WTC11 (cell line): ENCODE measurements at regions not wholly inside any gene's neighbourhood (a gene's known extent, or its start where the extent isn't known, plus 50 kb on each side); places are given as distances from the start of the nearest gene placed in this dataset.
A peak's percentile ranks its signal among the peaks of the same experiment; 100 is the strongest.

Experiments
- AFF4 ChIP-seq: sonication (generic); formaldehyde crosslinking; IDR thresholded peaks from 2 replicates; pipeline ENCODE4 v1.8.1; 2023; ENCODE audit warnings: mild to moderate bottlenecking, missing genetic modification reagents, borderline replicate concordance
- ARID4B ChIP-seq: sonication (generic); formaldehyde crosslinking; IDR thresholded peaks from 2 replicates; pipeline ENCODE4 v1.8.0; 2023; ENCODE audit warnings: missing genetic modification reagents, mild to moderate bottlenecking, borderline replicate concordance
- ATF3 ChIP-seq: sonication (generic); formaldehyde crosslinking; conservative IDR thresholded peaks from 2 replicates; pipeline ENCODE4 v1.8.1; 2022; ENCODE audit warnings: mild to moderate bottlenecking, missing genetic modification reagents
- E2F5 ChIP-seq: sonication (generic); formaldehyde crosslinking; IDR thresholded peaks from 2 replicates; pipeline ENCODE4 v1.8.1; 2022; ENCODE audit warnings: mild to moderate bottlenecking, moderate library complexity, missing genetic modification reagents
- EMX1 ChIP-seq: fragments of 250-450 bp; sonication (Bioruptor Pico); IDR thresholded peaks from 2 replicates; pipeline ENCODE4 v1.8.0; 2021; ENCODE audit warnings: mild to moderate bottlenecking
- ETV6 ChIP-seq: sonication (generic); formaldehyde crosslinking; IDR thresholded peaks from 2 replicates; pipeline ENCODE4 v1.8.1; 2022; ENCODE audit warnings: mild to moderate bottlenecking, missing genetic modification reagents
- FOXP4 ChIP-seq: sonication (generic); formaldehyde crosslinking; IDR thresholded peaks from 2 replicates; pipeline ENCODE4 v1.8.0; 2022; ENCODE audit warnings: mild to moderate bottlenecking, missing genetic modification reagents
- HMGXB4 ChIP-seq: sonication (generic); formaldehyde crosslinking; IDR thresholded peaks from 2 replicates; pipeline ENCODE4 v1.8.1; 2023; ENCODE audit warnings: mild to moderate bottlenecking, moderate library complexity, missing genetic modification reagents
- MAX ChIP-seq: sonication (generic); formaldehyde crosslinking; IDR thresholded peaks from 2 replicates; pipeline ENCODE4 v1.8.0; 2022; ENCODE audit warnings: mild to moderate bottlenecking, missing genetic modification reagents
- MXD4 ChIP-seq: fragments of 250-450 bp; sonication (Bioruptor Pico); IDR thresholded peaks from 2 replicates; pipeline ENCODE4 v1.8.0; 2021; ENCODE audit warnings: mild to moderate bottlenecking, moderate library complexity, borderline replicate concordance
- SP1 ChIP-seq: sonication (generic); formaldehyde crosslinking; conservative IDR thresholded peaks from 2 replicates; pipeline ENCODE4 v1.8.1; 2022; ENCODE audit warnings: missing genetic modification reagents
- TEAD1 ChIP-seq: sonication (generic); formaldehyde crosslinking; IDR thresholded peaks from 2 replicates; pipeline ENCODE4 v1.8.0; 2022; ENCODE audit warnings: mild to moderate bottlenecking, missing genetic modification reagents
- TP53 ChIP-seq: sonication (generic); formaldehyde crosslinking; IDR thresholded peaks from 2 replicates; pipeline ENCODE4 v1.8.1; 2023; ENCODE audit warnings: mild to moderate bottlenecking, missing genetic modification reagents
- ZNF423 ChIP-seq: fragments of 250-450 bp; sonication (Bioruptor Pico); IDR thresholded peaks from 2 replicates; pipeline ENCODE4 v2.1.2; 2022; ENCODE audit warnings: mild to moderate bottlenecking, moderate library complexity

GRCh38 chr2:172234716-172235691 is 132.3 kb upstream of the DLX2 start (continued):
- TF ChIP-seq ARID4B (CRISPR knock-in tag): 0 out of 2 replicates have a peak, but pooled peaks have one; percentile 43
- TF ChIP-seq EMX1 (CRISPR knock-in tag): no peak
- peak; percentile 48; the same call in 1 of the 2 replicates for TF ChIP-seq E2F5 (CRISPR knock-in tag)
- TF ChIP-seq ZNF423: peak; percentile 41; the same call in 1 of the 2 replicates
- peak; percentile 74 for TF ChIP-seq TEAD1 (CRISPR knock-in tag)
- peak; percentile 92 for TF ChIP-seq MAX (CRISPR knock-in tag)
- TF ChIP-seq TP53 (CRISPR knock-in tag): peak; percentile 74; the same call in 1 of the 2 replicates
- TF ChIP-seq SP1: peak; percentile 7; the same call in 1 of the 2 replicates
- no peak for TF ChIP-seq AFF4 (CRISPR knock-in tag)
- peak; percentile 88 for TF ChIP-seq ETV6 (CRISPR knock-in tag)
- TF ChIP-seq FOXP4 (CRISPR knock-in tag): peak; percentile 79
- no peak for TF ChIP-seq ATF3 (CRISPR knock-in tag)
- TF ChIP-seq MXD4 (CRISPR knock-in tag): no peak
- no peak for TF ChIP-seq HMGXB4 (CRISPR knock-in tag)
